ENCODE measurements at regions not wholly inside any gene's neighbourhood (a gene's known extent, or its start where the extent isn't known, plus 50 kb on each side); places are given as distances from the start of the nearest gene placed in this dataset.

DNA sequence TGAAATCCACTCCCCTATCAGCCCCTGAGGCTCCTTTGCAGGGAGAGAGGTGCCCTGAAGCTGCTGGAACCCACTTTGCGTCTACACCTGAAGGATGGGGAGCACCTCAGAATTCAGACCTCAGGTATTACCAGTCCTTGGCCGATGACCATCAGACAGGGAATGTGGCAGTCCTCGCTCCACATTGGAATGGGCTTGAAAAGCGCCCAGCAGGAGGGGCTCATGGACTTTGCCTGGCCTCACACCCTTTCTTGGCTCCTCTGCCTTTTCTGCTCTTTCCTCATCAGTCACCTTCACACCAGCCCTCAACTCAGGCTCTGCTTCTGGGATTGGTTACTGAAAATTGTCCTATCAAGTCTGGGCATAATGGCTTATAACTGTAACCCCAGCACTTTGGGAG is 83.9 kb downstream of the BARX1 start:
- Histone ChIP-seq H3K4me3 (no peak overlapping the region), H3K27me3 (no peaks in the 10 kb centered on the region), H3K9me3 (peaks cover 19% of the 10 kb centered on the region), H3K36me3 (no peaks in the 10 kb centered on the region), H3K4me1 (no peaks in the 10 kb centered on the region), H3K27ac (no peak overlapping the region)
- ATAC-seq (peak; percentile 12), DNase-seq (no peak)
- TF ChIP-seq, protein P1, sequence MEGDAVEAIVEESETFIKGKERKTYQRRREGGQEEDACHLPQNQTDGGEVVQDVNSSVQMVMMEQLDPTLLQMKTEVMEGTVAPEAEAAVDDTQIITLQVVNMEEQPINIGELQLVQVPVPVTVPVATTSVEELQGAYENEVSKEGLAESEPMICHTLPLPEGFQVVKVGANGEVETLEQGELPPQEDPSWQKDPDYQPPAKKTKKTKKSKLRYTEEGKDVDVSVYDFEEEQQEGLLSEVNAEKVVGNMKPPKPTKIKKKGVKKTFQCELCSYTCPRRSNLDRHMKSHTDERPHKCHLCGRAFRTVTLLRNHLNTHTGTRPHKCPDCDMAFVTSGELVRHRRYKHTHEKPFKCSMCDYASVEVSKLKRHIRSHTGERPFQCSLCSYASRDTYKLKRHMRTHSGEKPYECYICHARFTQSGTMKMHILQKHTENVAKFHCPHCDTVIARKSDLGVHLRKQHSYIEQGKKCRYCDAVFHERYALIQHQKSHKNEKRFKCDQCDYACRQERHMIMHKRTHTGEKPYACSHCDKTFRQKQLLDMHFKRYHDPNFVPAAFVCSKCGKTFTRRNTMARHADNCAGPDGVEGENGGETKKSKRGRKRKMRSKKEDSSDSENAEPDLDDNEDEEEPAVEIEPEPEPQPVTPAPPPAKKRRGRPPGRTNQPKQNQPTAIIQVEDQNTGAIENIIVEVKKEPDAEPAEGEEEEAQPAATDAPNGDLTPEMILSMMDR (IDR thresholded peaks at IDR 0.05): no peak
- intact Hi-C loops (cut with DNase I): no loop called here

DNA sequence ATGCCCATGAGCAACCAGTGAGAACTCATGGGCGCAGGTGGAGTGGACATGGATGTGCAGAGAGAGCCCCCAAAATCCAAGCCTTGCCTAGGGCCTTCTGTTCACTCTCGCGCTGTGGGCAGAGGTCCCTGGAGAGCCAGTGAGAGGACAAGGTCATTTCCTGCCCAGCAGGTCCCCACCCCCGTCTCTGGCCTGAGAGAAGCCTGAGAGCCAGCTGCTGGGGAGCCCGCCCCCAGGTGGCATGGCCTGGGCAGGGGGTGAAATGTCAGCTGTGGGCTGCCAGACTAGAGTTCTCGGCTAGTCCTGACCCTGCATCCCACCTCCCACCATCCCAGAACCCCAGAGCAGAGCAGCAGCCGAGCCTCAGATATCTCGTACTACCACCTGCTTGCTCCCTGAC is 85.3 kb downstream of the BARX1 start:
- no peak for DNase-seq
- Histone ChIP-seq H3K4me1 (no peaks in the 10 kb centered on the region), H3K4me3 (no peak overlapping the region), H3K9me3 (peaks cover 12% of the 10 kb centered on the region), H3K36me3 (no peaks in the 10 kb centered on the region), H3K27me3 (no peaks in the 10 kb centered on the region), H3K27ac (no peak overlapping the region)
- TF ChIP-seq, protein P1 (IDR thresholded peaks at IDR 0.05): no peak
- intact Hi-C loops (cut with DNase I): no loop called here
- ATAC-seq: no peak

DNA sequence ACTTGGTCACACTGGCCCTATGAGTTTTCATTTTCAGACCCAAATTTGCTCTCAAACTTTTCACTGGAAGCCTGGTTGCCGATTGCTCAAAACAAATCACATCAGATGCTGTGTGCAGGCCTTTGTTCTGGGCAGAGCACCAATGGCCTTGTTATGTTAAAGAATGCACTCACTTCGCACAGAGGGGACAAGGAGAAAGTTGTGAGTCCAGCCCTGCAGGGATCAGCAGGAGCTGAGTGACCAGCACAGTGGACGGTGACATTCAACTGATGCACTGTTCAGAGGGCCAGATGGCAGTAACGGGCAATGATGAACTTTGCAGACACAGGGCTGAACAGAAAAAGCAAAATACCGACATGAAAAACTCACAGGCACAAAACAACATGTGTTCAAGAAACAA is 86.1 kb downstream of the BARX1 start:
- Histone ChIP-seq H3K36me3 (no peaks in the 10 kb centered on the region), H3K27me3 (no peaks in the 10 kb centered on the region), H3K9me3 (peaks cover 6% of the 10 kb centered on the region), H3K27ac (no peak overlapping the region), H3K4me1 (no peaks in the 10 kb centered on the region), H3K4me3 (no peak overlapping the region)
- TF ChIP-seq, protein P1 (IDR thresholded peaks at IDR 0.05): no peak
- DNase-seq (no peak), ATAC-seq (no peak)
- intact Hi-C loops (cut with DNase I): no loop called here

DNA sequence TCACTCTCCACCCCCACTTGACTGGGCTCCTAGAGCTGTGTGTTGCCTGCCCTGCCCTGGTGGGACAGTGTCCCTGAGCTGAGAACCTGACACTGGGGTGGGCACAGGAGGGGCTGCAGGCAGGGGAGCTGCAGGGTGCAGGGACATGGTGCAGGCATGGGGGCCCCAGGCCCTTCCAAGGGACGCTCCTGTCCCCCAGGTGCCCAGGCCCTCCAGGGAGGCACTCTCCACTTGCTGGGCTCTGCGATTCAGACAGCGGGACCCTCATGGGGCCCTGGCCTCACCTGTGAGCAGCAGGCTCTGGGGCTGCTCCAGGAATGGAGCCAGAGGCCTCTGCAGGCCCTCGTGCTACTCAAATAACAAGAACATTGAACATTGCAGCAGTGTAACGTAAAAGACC is 89.4 kb downstream of the BARX1 start:
- Histone ChIP-seq H3K36me3 (no peaks in the 10 kb centered on the region), H3K27ac (no peak overlapping the region), H3K27me3 (peaks cover 12% of the 10 kb centered on the region), H3K4me1 (no peaks in the 10 kb centered on the region), H3K9me3 (no peaks in the 10 kb centered on the region), H3K4me3 (no peak overlapping the region)
- DNase-seq (no peak), ATAC-seq (no peak)
- TF ChIP-seq, protein P1 (IDR thresholded peaks at IDR 0.05): no peak
- intact Hi-C loops (cut with DNase I): no loop called here

DNA sequence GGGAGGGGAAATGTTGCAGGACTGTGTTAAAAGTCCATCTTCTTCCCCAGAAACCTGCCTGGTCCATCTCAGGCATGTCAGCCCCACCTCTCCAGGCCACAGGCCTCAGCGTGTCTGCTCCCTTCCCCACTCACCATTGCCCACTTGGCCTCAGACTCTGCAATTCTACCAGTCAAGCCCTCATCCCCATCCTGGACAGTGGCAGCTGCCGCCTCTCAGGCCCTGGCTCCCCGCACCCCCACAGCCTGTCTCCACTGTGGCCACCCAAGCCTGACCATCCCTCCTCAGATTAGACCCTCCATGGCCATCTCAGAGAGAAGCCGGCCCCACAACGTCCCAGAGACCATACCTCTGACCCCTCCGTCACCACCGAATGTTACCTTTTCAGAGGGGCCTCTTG is 89.9 kb downstream of the BARX1 start:
- ATAC-seq: no peak
- intact Hi-C loops (cut with DNase I): no loop called here
- Histone ChIP-seq H3K27me3 (peaks cover 16% of the 10 kb centered on the region), H3K4me3 (no peak overlapping the region), H3K4me1 (no peaks in the 10 kb centered on the region), H3K9me3 (no peaks in the 10 kb centered on the region), H3K27ac (no peak overlapping the region), H3K36me3 (no peaks in the 10 kb centered on the region)
- DNase-seq: peak; percentile 60
- TF ChIP-seq, protein P1 (IDR thresholded peaks at IDR 0.05): no peak

DNA sequence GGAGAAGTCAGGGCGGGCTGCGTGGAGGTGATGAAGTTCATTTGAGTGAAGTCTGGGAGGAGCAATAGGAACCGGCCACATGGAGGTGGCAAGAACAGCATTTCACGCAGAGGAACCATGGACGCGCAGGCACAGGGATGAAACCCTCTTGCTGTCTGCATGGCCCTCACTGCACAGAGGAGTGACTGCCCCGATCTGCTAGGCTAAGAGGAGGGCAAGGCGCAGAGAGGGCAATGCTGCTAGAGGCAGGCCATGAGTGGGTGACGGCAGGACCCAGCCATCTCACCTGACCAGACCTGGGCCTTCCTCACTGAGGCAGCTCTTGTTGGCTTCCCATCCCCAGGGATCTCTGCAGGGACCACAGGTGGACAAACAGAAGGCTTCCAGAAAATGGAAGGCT is 90.3 kb downstream of the BARX1 start:
- Histone ChIP-seq H3K36me3 (no peaks in the 10 kb centered on the region), H3K27ac (no peak overlapping the region), H3K4me3 (no peak overlapping the region), H3K4me1 (no peaks in the 10 kb centered on the region), H3K27me3 (peaks cover 20% of the 10 kb centered on the region), H3K9me3 (no peaks in the 10 kb centered on the region)
- ATAC-seq (no peak), DNase-seq (no peak)
- intact Hi-C loops (cut with DNase I): no loop called here
- TF ChIP-seq, protein P1 (IDR thresholded peaks at IDR 0.05): no peak
